OCI-LY1 (cell line): ENCODE measurements at regions not wholly inside any gene's neighbourhood (a gene's known extent, or its start where the extent isn't known, plus 50 kb on each side); places are given as distances from the start of the nearest gene placed in this dataset.

ENCODE experiments used
- H2AFZ ChIP-seq: fragments of 200-600 bp; sonication (generic), shearing (Covaris generic); 2 replicates; pipeline ENCODE4 v1.6.0; 2014; ENCODE audit warnings: antibody characterized with exemption, mild to moderate bottlenecking, low read length
- H3F3A ChIP-seq: fragments of 200-600 bp; sonication (generic), shearing (Covaris generic); 2 replicates; pipeline ENCODE4 v1.6.0; 2014; ENCODE audit warnings: mild to moderate bottlenecking, antibody characterized with exemption, low read length, moderate library complexity; ENCODE audit not compliant: insufficient read depth
- H3K27ac ChIP-seq: fragments of 200-600 bp; sonication (generic); 2 replicates; pipeline ENCODE4 v1.5.1; 2014; ENCODE audit warnings: low read length, mixed run types, mild to moderate bottlenecking, low read depth; ENCODE audit not compliant: poor library complexity, severe bottlenecking
- H3K27me3 ChIP-seq: fragments of 200-600 bp; sonication (generic); 2 replicates; pipeline ENCODE4 v1.6.0; 2014; ENCODE audit warnings: antibody characterized with exemption, mild to moderate bottlenecking, low read length, moderate library complexity; ENCODE audit not compliant: insufficient read depth
- H3K36me3 ChIP-seq: fragments of 200-600 bp; sonication (generic); 2 replicates; pipeline ENCODE4 v1.6.1; 2014; ENCODE audit warnings: mild to moderate bottlenecking, antibody characterized with exemption, low read length, moderate library complexity, mixed read lengths; ENCODE audit not compliant: insufficient read depth
- H3K4me1 ChIP-seq: fragments of 200-600 bp; sonication (generic); 2 replicates; pipeline ENCODE4 v1.5.1; 2014; ENCODE audit warnings: mild to moderate bottlenecking, low read length, moderate library complexity; ENCODE audit not compliant: insufficient read depth, severe bottlenecking
- H3K4me2 ChIP-seq: fragments of 200-600 bp; sonication (generic), shearing (Covaris generic); 2 replicates; pipeline ENCODE4 v1.6.1; 2014; ENCODE audit warnings: low read length
- H3K4me3 ChIP-seq: fragments of 200-600 bp; sonication (generic); 2 replicates; pipeline ENCODE4 v1.5.1; 2014; ENCODE audit warnings: low read length, low read depth, mild to moderate bottlenecking, mixed read lengths; ENCODE audit not compliant: poor library complexity, severe bottlenecking
- H3K79me2 ChIP-seq: fragments of 200-600 bp; shearing (Covaris generic); 2 replicates; pipeline ENCODE4 v1.6.1; 2016; ENCODE audit warnings: mixed run types, low read length, mixed read lengths; ENCODE audit not compliant: insufficient read depth
- H3K9ac ChIP-seq: fragments of 200-600 bp; sonication (generic), shearing (Covaris generic); 2 replicates; pipeline ENCODE4 v1.6.1; 2014; ENCODE audit warnings: mild to moderate bottlenecking, low read length, mixed read lengths
- H3K9me2 ChIP-seq: fragments of 200-600 bp; sonication (generic), shearing (Covaris generic); 2 replicates; pipeline ENCODE4 v1.6.1; 2014; ENCODE audit warnings: low read depth, mild to moderate bottlenecking, low read length, mixed read lengths
- H3K9me3 ChIP-seq: fragments of 200-600 bp; shearing (Covaris generic); 2 replicates; pipeline ENCODE4 v1.6.1; 2014; ENCODE audit warnings: low read length, mixed read lengths
- H4K20me1 ChIP-seq: fragments of 200-600 bp; sonication (generic), shearing (Covaris generic); 2 replicates; pipeline ENCODE4 v1.6.0; 2016; ENCODE audit warnings: mild to moderate bottlenecking, low read length; ENCODE audit not compliant: insufficient read depth
- CTCF ChIP-seq: fragments of 200-600 bp; sonication (generic), shearing (Covaris generic); IDR thresholded peaks from 2 replicates; pipeline ENCODE4 v1.5.1; 2017; ENCODE audit warnings: mild to moderate bottlenecking, antibody characterized with exemption, low read length, moderate library complexity, mixed read lengths
- EZH2 ChIP-seq: fragments of 200-600 bp; sonication (generic), shearing (Covaris generic); IDR thresholded peaks from 2 replicates; pipeline ENCODE4 v1.8.0; 2017; ENCODE audit warnings: borderline replicate concordance, mixed run types, mild to moderate bottlenecking, antibody characterized with exemption, low read length, moderate library complexity, mixed read lengths

- H3K9ac ChIP-seq: no peak overlapping the region
These were observed 184.0 kb upstream of the GSE1 start for GRCh38 chr16:85428899-85429775.

GRCh38 chr16:85429776-85430522 lies 183.2 kb upstream of the GSE1 start:
- TF ChIP-seq CTCF: no peak
- TF ChIP-seq EZH2: no peak
- no peaks in the 10 kb centered on the region for H3K36me3 ChIP-seq
- no peaks in the 10 kb centered on the region for H4K20me1 ChIP-seq
- no peaks in the 10 kb centered on the region for H3K79me2 ChIP-seq
- H3K9me3 ChIP-seq: no peaks in the 10 kb centered on the region
- H3K4me1 ChIP-seq: no peaks in the 10 kb centered on the region
- H3K9me2 ChIP-seq: no peaks in the 10 kb centered on the region
- H3K9ac ChIP-seq: no peak overlapping the region
- H3K4me2 ChIP-seq: no peak overlapping the region
- H3K4me3 ChIP-seq: no peak overlapping the region
- 0 out of 2 replicates have a peak, but pooled peaks cover 2% of the 10 kb centered on the region for H3K27me3 ChIP-seq
- no peak overlapping the region for H2AFZ ChIP-seq
- no peaks in the 10 kb centered on the region for H3F3A ChIP-seq
- no peak overlapping the region for H3K27ac ChIP-seq

More at GRCh38 chr16:85428899-85429775, 184.0 kb upstream of the GSE1 start:
- Histone ChIP-seq H3K27ac (no peak overlapping the region), H3K4me2 (no peak overlapping the region), H2AFZ (no peak overlapping the region), H3K79me2 (no peaks in the 10 kb centered on the region), H3K9me2 (no peaks in the 10 kb centered on the region), H3K4me3 (no peak overlapping the region), H3K4me1 (no peaks in the 10 kb centered on the region), H3K27me3 (0 out of 2 replicates have a peak, but pooled peaks cover 2% of the 10 kb centered on the region), H3F3A (no peaks in the 10 kb centered on the region), H3K9me3 (no peaks in the 10 kb centered on the region), H3K36me3 (no peaks in the 10 kb centered on the region), H4K20me1 (no peaks in the 10 kb centered on the region)
- TF ChIP-seq CTCF (no peak), EZH2 (no peak)

GRCh38 chr16:85430523-85431421 lies 182.3 kb upstream of the GSE1 start:
- no peaks in the 10 kb centered on the region for H3K9me2 ChIP-seq
- H3K27ac ChIP-seq: no peak overlapping the region
- H3K4me1 ChIP-seq: no peaks in the 10 kb centered on the region
- no peak overlapping the region for H2AFZ ChIP-seq
- no peaks in the 10 kb centered on the region for H3K9me3 ChIP-seq
- no peak overlapping the region for H3K9ac ChIP-seq
- H4K20me1 ChIP-seq: no peaks in the 10 kb centered on the region
- TF ChIP-seq EZH2: no peak
- 0 out of 2 replicates have a peak, but pooled peaks cover 2% of the 10 kb centered on the region for H3K27me3 ChIP-seq
- no peak overlapping the region for H3K4me2 ChIP-seq
- H3K36me3 ChIP-seq: no peaks in the 10 kb centered on the region
- no peaks in the 10 kb centered on the region for H3K79me2 ChIP-seq
- no peak overlapping the region for H3K4me3 ChIP-seq
- no peaks in the 10 kb centered on the region for H3F3A ChIP-seq
